ENCODE measurements at regions not wholly inside any gene's neighbourhood (a gene's known extent, or its start where the extent isn't known, plus 50 kb on each side); places are given as distances from the start of the nearest gene placed in this dataset.

- Mint-ChIP-seq H3K27ac (peak overlapping the region in 1 of 3 experiments; percentile 89; a peak in 1 of 7 replicates), H3K4me1 (peaks cover 13 to 30% of the 10 kb centered on the region in 2 experiments), H3K36me3 (ENCODE audit: insufficient read depth in 1 of 3, low read depth in 3 of 3) (no peaks in the 10 kb centered on the region), H3K4me3 (no peak overlapping the region), H3K27me3 (ENCODE audit: low read depth) (peaks cover 4% of the 10 kb centered on the region), H3K9me3 (no peaks in the 10 kb centered on the region)
- Histone ChIP-seq H4K8ac (replicated peaks; ENCODE audit: insufficient read length, low read depth, low read length) (no peak overlapping the region), H3T11ph (ENCODE audit: low read length) (no peak overlapping the region), H3K14ac (ENCODE audit: insufficient read depth, low read length) (no peak overlapping the region), H3K27ac (ENCODE audit: insufficient read length, low read depth, low read length) (no peak overlapping the region), H3K9me3 (ENCODE audit: control insufficient read depth, low read depth, low read length) (no peaks in the 10 kb centered on the region), H3K79me2 (ENCODE audit: insufficient read depth, low read length) (no peaks in the 10 kb centered on the region), H2BK12ac (ENCODE audit: insufficient read length, low read depth, low read length) (no peak overlapping the region), H3K27me3 (ENCODE audit: insufficient read depth, low read length) (no peaks in the 10 kb centered on the region), H3K23ac (ENCODE audit: insufficient read length, low read depth, low read length) (no peak overlapping the region), H3K18ac (ENCODE audit: insufficient read length, low read depth, low read length) (no peak overlapping the region), H3K4me1 (ENCODE audit: insufficient read depth, low read length) (peaks cover 13% of the 10 kb centered on the region; the same call in 1 of the 2 replicates), H4K91ac (ENCODE audit: insufficient read length, low read depth, low read length) (no peak overlapping the region), H2AK5ac (ENCODE audit: insufficient read length, low read length) (no peak overlapping the region), H3K4ac (ENCODE audit: low read depth, low read length) (no peak overlapping the region), H2BK20ac (ENCODE audit: low read depth, low read length, poor library complexity, severe bottlenecking) (no peak overlapping the region), H4K5ac (ENCODE audit: insufficient read length, low read depth, low read length) (no peak overlapping the region), H3K9ac (ENCODE audit: extremely low read depth, insufficient read length, low read length) (no peak overlapping the region), H2AFZ (ENCODE audit: low read length) (no peak overlapping the region), H3K23me2 (ENCODE audit: insufficient read length, low read depth, low read length, poor library complexity, severe bottlenecking) (no peaks in the 10 kb centered on the region), H3K4me2 (ENCODE audit: insufficient read depth, insufficient read length, low read length) (no peak overlapping the region), H4K20me1 (ENCODE audit: control insufficient read depth, insufficient read depth, insufficient read length) (no peaks in the 10 kb centered on the region), H2BK15ac (ENCODE audit: low read depth, low read length) (no peak overlapping the region), H2BK120ac (ENCODE audit: low read depth, low read length, poor library complexity, severe bottlenecking) (no peak overlapping the region), H2BK5ac (ENCODE audit: insufficient read length, low read length) (no peak overlapping the region), H3K79me1 (ENCODE audit: insufficient read depth, low read depth, low read length, poor library complexity, severe bottlenecking) (no peaks in the 10 kb centered on the region), H3K56ac (ENCODE audit: insufficient read length, low read depth, low read length) (no peak overlapping the region)
- no CpG with 5 or more reads among the region's 4 CpGs for WGBS (ENCODE audit: extremely low coverage, insufficient read length, low lambda C conversion rate)
- TF ChIP-seq CTCF (conservative IDR thresholded peaks at IDR 0.05) = no peak
- DNase-seq = no peak
Measured at GRCh38 chr9:115292584-115293279, 174.8 kb upstream of the TNC start.
